Fibroblast of pulmonary artery (primary cell): ENCODE measurements at regions not wholly inside any gene's neighbourhood (a gene's known extent, or its start where the extent isn't known, plus 50 kb on each side); places are given as distances from the start of the nearest gene placed in this dataset.

Experiments used
- DNase-seq: peaks from one replicate; pipeline ENCODE4 v3.0.0-alpha.2; 2010; ENCODE audit warnings: low read depth
- H3K4me3 ChIP-seq: replicated peaks from 2 replicates; pipeline ENCODE4 v1.5.1; 2011; ENCODE audit warnings: low read depth, mild to moderate bottlenecking, control low read depth, low read length, moderate library complexity
- TF ChIP-seq, protein P1 (sequence below): IDR thresholded peaks from 2 replicates; pipeline ENCODE4 v1.5.1; 2011; ENCODE audit warnings: mild to moderate bottlenecking, control low read depth, low read length, inconsistent platforms; ENCODE audit errors: missing control alignments

DNA sequence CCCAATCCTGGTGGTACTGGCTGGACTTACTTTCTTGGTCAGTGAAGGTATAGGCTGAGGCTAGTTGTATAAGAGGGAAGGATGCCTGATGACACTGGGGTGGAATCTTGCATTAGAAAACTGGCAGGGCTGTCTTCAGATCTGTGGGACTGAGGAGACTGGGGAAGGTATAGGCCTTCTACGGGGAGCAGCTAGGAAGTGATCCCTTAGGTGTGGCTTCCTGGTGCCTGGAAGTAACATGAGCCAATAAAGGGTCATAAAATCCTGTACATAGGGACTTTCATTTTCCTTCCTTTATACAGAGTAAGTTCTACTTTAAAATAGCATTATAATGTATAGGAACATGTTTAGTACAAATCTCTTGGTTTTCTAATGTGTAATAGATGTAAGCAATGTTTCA is 716.8 kb downstream of the LRFN5 start:
- no peak for DNase-seq
- TF ChIP-seq, protein P1, sequence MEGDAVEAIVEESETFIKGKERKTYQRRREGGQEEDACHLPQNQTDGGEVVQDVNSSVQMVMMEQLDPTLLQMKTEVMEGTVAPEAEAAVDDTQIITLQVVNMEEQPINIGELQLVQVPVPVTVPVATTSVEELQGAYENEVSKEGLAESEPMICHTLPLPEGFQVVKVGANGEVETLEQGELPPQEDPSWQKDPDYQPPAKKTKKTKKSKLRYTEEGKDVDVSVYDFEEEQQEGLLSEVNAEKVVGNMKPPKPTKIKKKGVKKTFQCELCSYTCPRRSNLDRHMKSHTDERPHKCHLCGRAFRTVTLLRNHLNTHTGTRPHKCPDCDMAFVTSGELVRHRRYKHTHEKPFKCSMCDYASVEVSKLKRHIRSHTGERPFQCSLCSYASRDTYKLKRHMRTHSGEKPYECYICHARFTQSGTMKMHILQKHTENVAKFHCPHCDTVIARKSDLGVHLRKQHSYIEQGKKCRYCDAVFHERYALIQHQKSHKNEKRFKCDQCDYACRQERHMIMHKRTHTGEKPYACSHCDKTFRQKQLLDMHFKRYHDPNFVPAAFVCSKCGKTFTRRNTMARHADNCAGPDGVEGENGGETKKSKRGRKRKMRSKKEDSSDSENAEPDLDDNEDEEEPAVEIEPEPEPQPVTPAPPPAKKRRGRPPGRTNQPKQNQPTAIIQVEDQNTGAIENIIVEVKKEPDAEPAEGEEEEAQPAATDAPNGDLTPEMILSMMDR, result no peak
- H3K4me3 ChIP-seq, result no peak overlapping the region

DNA sequence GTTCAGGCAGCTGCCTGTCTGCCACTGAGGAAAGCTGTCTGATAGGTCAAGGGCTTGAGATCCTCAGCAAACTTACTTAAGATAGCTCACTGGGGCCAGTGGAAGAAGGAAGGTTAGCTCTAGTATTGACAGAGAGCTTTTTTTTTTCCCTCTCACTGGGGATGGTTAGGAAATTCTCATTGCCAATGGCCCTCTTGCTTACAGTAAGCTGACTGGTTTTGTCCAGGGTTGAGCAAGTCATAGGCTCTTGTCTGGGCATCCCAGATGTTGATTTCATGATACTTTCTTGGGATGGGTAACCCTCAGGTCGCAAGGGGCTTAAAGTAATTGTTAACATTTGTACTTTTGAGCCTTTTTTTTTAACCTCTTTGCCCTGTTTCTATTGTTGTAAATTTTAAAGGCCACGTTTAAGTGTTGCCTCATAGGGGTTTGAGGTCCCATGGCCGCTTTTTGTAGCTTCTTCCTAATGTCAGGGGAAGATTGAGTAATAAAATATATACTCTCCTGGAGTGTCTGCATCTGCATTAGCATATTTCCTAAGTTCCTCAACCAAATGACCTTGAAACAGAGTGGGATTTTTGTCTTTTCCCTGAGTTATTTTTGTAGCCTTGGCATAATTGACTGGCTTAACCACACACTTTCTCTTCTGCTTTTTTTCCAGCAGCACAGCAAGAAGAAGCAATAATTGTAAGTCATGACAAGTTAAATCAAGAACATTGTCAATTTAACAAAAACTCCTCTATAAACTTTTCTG is 716.0 kb downstream of the LRFN5 start:
- no peak for DNase-seq
- TF ChIP-seq, protein P1, result no peak
- H3K4me3 ChIP-seq, result no peak overlapping the region

DNA sequence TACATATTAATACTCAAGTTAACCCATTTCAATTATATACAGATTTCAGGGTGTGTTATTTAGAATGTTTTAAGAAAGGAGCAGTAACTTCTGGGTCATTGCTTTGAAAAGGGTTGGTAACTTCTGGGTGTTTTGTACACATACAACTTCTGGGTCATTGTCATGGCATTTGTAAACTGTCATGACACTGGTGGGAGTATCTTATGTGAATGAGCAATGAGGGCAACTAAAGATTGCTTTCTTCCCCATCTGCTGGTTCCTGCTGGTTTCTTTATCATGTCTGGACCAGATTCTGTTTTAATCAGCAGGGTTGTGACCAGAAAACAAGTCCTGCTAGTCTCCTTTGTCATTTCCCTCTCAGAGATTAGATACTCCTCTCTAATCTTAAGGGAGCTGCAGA is 713.3 kb downstream of the LRFN5 start:
- no peak overlapping the region for H3K4me3 ChIP-seq
- DNase-seq, result no peak
- TF ChIP-seq, protein P1, result no peak

DNA sequence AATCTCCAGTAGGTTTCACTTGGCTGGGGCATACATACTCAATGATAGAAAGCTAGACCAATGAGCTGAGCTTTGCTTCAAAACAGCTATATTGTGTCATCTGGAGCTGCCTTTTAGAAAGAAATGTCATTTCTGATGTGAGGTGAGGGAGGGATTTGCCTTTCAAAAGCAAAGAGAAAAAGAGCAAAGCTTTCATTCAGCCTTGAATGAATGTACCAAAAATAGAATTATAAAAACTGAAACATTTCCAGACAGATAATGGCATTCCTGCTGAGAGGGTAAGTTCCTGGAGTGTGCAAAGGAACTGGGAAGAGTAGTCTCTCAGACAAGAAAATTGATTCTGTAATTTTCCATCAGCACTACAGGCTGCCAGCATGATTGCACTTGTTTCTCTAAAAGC is 710.0 kb downstream of the LRFN5 start:
- no peak for DNase-seq
- TF ChIP-seq, protein P1, result no peak
- no peak overlapping the region for H3K4me3 ChIP-seq

DNA sequence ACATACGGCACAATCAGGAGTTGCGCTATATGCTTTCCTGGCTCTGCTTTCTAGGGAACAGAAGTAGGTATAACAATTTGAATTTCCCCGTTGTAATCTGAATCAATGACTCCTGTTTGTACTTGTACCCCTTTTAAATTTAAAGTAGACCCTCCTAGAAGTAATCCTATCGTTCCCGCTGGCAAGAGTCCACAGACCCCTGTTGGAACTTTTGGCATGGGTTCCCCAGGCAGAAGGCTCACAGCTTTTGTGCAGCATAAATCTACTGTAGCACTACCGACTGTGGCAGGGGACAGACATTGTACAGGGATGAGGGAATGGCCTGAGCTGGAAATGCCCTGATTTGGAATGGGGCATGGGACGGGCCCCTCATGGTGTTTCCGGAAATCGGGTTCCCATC is 705.2 kb downstream of the LRFN5 start:
- TF ChIP-seq, protein P1, result no peak
- H3K4me3 ChIP-seq, result no peak overlapping the region
- no peak for DNase-seq

DNA sequence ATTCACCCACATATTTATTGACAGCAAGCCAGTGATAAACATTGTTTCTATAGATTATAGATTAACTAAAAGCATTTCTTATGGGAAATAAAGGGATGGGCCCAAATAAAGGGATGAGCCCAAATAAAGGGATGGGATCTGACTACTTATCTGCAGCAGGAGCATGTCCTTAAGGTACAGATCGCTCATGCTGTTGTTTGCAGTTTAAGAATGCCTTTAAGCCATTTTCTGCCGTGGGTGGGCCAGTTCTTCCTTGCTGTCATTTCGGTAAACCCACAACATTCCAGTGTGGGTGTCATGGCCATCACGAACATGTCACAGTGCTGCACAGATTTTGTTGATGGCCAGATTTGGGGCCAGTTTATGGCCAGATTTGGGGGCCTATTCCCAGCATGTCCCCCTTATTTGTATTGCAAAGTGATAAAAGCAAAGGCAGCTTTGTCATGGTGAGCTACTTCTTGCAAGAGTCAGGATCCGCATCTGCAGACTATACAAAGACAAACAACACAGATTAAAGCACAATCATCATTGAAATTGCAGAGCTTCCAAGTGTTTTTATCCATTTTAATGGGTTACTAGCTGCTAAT is 700.7 kb downstream of the LRFN5 start:
- TF ChIP-seq, protein P1, result no peak
- no peak overlapping the region for H3K4me3 ChIP-seq
- DNase-seq, result no peak

DNA sequence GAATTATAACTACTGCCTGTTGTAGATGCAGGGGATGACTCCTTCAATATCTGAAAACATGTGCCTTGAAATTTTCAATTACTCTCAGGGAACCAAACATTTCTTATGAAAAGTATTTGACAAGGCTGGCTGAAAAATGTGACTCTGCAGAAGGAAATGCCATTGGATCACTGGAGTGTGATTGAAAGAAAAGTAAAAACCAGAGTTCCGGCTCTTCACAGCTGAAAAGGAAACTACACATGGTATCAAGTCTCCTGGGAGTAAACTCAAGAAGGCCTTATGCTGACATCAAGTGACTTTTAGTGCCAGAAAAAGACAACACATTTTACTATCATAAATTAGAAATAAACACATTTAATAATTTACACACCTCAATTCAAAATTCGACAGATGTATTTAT is 693.0 kb downstream of the LRFN5 start:
- no peak overlapping the region for H3K4me3 ChIP-seq
- TF ChIP-seq, protein P1, result no peak
- DNase-seq, result peak; percentile 1
